SK-N-SH treated with all-trans-retinoic acid at 6 μM for 48 hours (cell line): ENCODE measurements at regions not wholly inside any gene's neighbourhood (a gene's known extent, or its start where the extent isn't known, plus 50 kb on each side); places are given as distances from the start of the nearest gene placed in this dataset.

Experiments
- ARNTL ChIP-seq: fragments of 450-650 bp; formaldehyde crosslinking; IDR thresholded peaks from 2 replicates; pipeline ENCODE4 v1.5.0; 2020; ENCODE audit warnings: low read depth, mild to moderate bottlenecking, moderate library complexity, borderline replicate concordance
- CREB5 ChIP-seq: fragments of 250-450 bp; sonication (Bioruptor Pico); IDR thresholded peaks from 2 replicates; pipeline ENCODE4 v1.5.1; 2020; ENCODE audit warnings: low read depth, mild to moderate bottlenecking, moderate library complexity
- CSDC2 ChIP-seq: fragments of 250-450 bp; sonication (Bioruptor Pico); IDR thresholded peaks from 2 replicates; pipeline ENCODE4 v1.5.0; 2020; ENCODE audit warnings: mild to moderate bottlenecking, moderate library complexity
- CSRNP3 ChIP-seq: fragments of 250-450 bp; sonication (Bioruptor Pico); IDR thresholded peaks from 2 replicates; pipeline ENCODE4 v1.5.1; 2021; ENCODE audit warnings: mild to moderate bottlenecking, moderate library complexity
- ESRRG ChIP-seq: fragments of 250-450 bp; sonication (Bioruptor Pico); IDR thresholded peaks from 2 replicates; pipeline ENCODE4 v1.6.1; 2021; ENCODE audit warnings: mild to moderate bottlenecking
- ISL1 ChIP-seq: fragments of 250-450 bp; sonication (Bioruptor Pico); IDR thresholded peaks from 2 replicates; pipeline ENCODE4 v2.1.2; 2022; ENCODE audit warnings: mild to moderate bottlenecking, moderate library complexity
- OSR1 ChIP-seq: fragments of 250-450 bp; sonication (Bioruptor Pico); IDR thresholded peaks from 2 replicates; pipeline ENCODE4 v1.8.0; 2022; ENCODE audit warnings: moderate library complexity, mild to moderate bottlenecking, inconsistent platforms
- PPARA ChIP-seq: fragments of 250-450 bp; sonication (Bioruptor Pico); IDR thresholded peaks from 2 replicates; pipeline ENCODE4 v1.5.0; 2020; ENCODE audit warnings: mild to moderate bottlenecking, borderline replicate concordance
- RARB ChIP-seq: fragments of 250-450 bp; sonication (Bioruptor Pico); IDR thresholded peaks from 2 replicates; pipeline ENCODE4 v1.8.0; 2021; ENCODE audit warnings: mild to moderate bottlenecking, moderate library complexity
- ZFP3 ChIP-seq: fragments of 250-450 bp; sonication (Bioruptor Pico); IDR thresholded peaks from 2 replicates; pipeline ENCODE4 v1.5.0; 2020; ENCODE audit warnings: mild to moderate bottlenecking, moderate library complexity
- ZNF565 ChIP-seq: fragments of 450-650 bp; formaldehyde crosslinking; conservative IDR thresholded peaks from 2 replicates; pipeline ENCODE4 v1.5.0; 2020; ENCODE audit warnings: low read depth, mild to moderate bottlenecking, moderate library complexity
- ZNF70 ChIP-seq: fragments of 450-650 bp; formaldehyde crosslinking; IDR thresholded peaks from 2 replicates; pipeline ENCODE4 v1.5.0; 2020; ENCODE audit warnings: mild to moderate bottlenecking, moderate library complexity
- TF ChIP-seq, protein P1 (sequence below): fragments of 250-450 bp; sonication (Bioruptor Pico); IDR thresholded peaks from 2 replicates; pipeline ENCODE4 v1.8.0; 2020; ENCODE audit warnings: mild to moderate bottlenecking, moderate library complexity, borderline replicate concordance

GRCh38 chr10:90302758-90303481, 554.9 kb downstream of the HTR7 start:
- TF ChIP-seq ARNTL (CRISPR knock-in tag) (no peak), CSDC2 (CRISPR knock-in tag) (no peak), PPARA (CRISPR knock-in tag) (no peak), ZFP3 (CRISPR knock-in tag) (no peak), ISL1 (CRISPR knock-in tag) (no peak), OSR1 (CRISPR knock-in tag) (no peak), ZNF565 (no peak), RARB (CRISPR knock-in tag) (no peak), CSRNP3 (CRISPR knock-in tag) (no peak), ZNF70 (no peak), ESRRG (CRISPR knock-in tag) (no peak), CREB5 (no peak)
- TF ChIP-seq, protein P1, sequence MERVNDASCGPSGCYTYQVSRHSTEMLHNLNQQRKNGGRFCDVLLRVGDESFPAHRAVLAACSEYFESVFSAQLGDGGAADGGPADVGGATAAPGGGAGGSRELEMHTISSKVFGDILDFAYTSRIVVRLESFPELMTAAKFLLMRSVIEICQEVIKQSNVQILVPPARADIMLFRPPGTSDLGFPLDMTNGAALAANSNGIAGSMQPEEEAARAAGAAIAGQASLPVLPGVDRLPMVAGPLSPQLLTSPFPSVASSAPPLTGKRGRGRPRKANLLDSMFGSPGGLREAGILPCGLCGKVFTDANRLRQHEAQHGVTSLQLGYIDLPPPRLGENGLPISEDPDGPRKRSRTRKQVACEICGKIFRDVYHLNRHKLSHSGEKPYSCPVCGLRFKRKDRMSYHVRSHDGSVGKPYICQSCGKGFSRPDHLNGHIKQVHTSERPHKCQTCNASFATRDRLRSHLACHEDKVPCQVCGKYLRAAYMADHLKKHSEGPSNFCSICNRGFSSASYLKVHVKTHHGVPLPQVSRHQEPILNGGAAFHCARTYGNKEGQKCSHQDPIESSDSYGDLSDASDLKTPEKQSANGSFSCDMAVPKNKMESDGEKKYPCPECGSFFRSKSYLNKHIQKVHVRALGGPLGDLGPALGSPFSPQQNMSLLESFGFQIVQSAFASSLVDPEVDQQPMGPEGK (CRISPR knock-in tag) = no peak
